HCT116 (cell line): ENCODE measurements at regions not wholly inside any gene's neighbourhood (a gene's known extent, or its start where the extent isn't known, plus 50 kb on each side); places are given as distances from the start of the nearest gene placed in this dataset.

ENCODE experiments used
- EZH2 ChIP-seq: fragments of 200-600 bp; sonication (generic); IDR thresholded peaks from 2 replicates; pipeline ENCODE4 v1.6.1; 2017; ENCODE audit warnings: antibody characterized with exemption, mixed run types
- REST ChIP-seq: IDR thresholded peaks from 2 replicates; pipeline ENCODE4 v1.6.1; 2012; ENCODE audit warnings: low read depth
- TF ChIP-seq, protein P1 (sequence below), 3 experiments: fragments of 200-600 bp in 1 of 3; sonication (generic) in 1 of 3; IDR thresholded peaks in 2 of 3; conservative IDR thresholded peaks in 1 of 3; 2 replicates each; pipeline ENCODE4 v1.5.1; 2012 to 2017; ENCODE audit warnings: low read depth in 2 of 3, low read length in 2 of 3, antibody characterized with exemption in 1 of 3, borderline replicate concordance in 1 of 3, control low read depth in 1 of 3, mild to moderate bottlenecking in 1 of 3, mixed read lengths in 1 of 3, mixed run types in 1 of 3, moderate library complexity in 1 of 3; ENCODE audit not compliant: insufficient read depth in 1 of 3

DNA sequence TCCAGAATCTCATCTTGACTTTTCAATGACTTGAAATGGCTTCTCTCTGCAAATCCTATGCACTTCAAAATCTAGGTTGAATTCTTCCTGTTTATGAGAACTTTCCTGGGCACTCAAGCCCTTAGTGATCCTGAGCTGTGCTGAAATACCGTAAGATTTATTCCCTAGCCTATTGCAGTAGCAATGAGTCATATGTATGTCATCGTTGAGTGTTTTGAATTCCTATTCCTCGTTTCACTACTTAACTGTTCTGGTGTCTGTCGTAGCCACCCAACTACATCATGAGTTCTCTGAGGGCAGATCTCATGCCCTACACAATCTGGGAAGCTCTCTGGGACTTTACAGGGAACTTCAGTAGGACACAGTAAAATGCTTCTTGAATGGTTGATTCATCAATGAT lies 190.8 kb upstream of the TMEM132C start:
- TF ChIP-seq, protein P1, sequence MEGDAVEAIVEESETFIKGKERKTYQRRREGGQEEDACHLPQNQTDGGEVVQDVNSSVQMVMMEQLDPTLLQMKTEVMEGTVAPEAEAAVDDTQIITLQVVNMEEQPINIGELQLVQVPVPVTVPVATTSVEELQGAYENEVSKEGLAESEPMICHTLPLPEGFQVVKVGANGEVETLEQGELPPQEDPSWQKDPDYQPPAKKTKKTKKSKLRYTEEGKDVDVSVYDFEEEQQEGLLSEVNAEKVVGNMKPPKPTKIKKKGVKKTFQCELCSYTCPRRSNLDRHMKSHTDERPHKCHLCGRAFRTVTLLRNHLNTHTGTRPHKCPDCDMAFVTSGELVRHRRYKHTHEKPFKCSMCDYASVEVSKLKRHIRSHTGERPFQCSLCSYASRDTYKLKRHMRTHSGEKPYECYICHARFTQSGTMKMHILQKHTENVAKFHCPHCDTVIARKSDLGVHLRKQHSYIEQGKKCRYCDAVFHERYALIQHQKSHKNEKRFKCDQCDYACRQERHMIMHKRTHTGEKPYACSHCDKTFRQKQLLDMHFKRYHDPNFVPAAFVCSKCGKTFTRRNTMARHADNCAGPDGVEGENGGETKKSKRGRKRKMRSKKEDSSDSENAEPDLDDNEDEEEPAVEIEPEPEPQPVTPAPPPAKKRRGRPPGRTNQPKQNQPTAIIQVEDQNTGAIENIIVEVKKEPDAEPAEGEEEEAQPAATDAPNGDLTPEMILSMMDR (IDR thresholded peaks at IDR 0.05 in 2 of 3, conservative IDR thresholded peaks at IDR 0.05 in 1 of 3; ENCODE audit: borderline replicate concordance in 1 of 3, insufficient read depth in 1 of 3, low read depth in 2 of 3, low read length in 2 of 3) = no peak
- TF ChIP-seq REST (no peak), EZH2 (no peak)
